BJ (cell line): ENCODE measurements at regions not wholly inside any gene's neighbourhood (a gene's known extent, or its start where the extent isn't known, plus 50 kb on each side); places are given as distances from the start of the nearest gene placed in this dataset.
"Not testable (repeated sequence)": the region's sequence is repeated elsewhere in the genome, so short reads cannot be mapped to it uniquely, and the experiment has no call there.

ENCODE experiments used
- CTCF ChIA-PET: fragments of 350-600 bp; formaldehyde crosslinking; extraction: SDS; loops from one replicate; lab custom pipeline; 2021; ENCODE audit warnings: antibody characterized with exemption, inconsistent platforms; lab: Yijun Ruan, JAX
- POLR2A ChIA-PET: fragments of 300-600 bp; sonication (Branson Sonifier 250); formaldehyde crosslinking; extraction: SDS; loops from one replicate; lab custom pipeline; 2021; ENCODE audit warnings: antibody characterized with exemption; lab: Charles Lee
- DNase-seq: peaks from one replicate; pipeline ENCODE4 v3.0.0-alpha.2; 2011; ENCODE audit warnings: low read depth
- H3K27me3 ChIP-seq: 2 replicates; pipeline ENCODE4 v1.6.0; 2011; ENCODE audit warnings: low read length; ENCODE audit not compliant: control insufficient read depth, insufficient read depth
- H3K36me3 ChIP-seq: 2 replicates; pipeline ENCODE4 v1.5.1; 2011; ENCODE audit warnings: low read length; ENCODE audit not compliant: control insufficient read depth, insufficient read depth
- H3K4me3 ChIP-seq: 2 replicates; pipeline ENCODE4 v1.5.1; 2011; ENCODE audit warnings: low read depth, mild to moderate bottlenecking, control low read depth, low read length
- TF ChIP-seq, protein P1 (sequence below): IDR thresholded peaks from 2 replicates; pipeline ENCODE4 v1.5.1; 2011; ENCODE audit warnings: low read depth, mild to moderate bottlenecking, control low read depth, inconsistent platforms, low read length, moderate library complexity; ENCODE audit not compliant: insufficient read depth

DNA sequence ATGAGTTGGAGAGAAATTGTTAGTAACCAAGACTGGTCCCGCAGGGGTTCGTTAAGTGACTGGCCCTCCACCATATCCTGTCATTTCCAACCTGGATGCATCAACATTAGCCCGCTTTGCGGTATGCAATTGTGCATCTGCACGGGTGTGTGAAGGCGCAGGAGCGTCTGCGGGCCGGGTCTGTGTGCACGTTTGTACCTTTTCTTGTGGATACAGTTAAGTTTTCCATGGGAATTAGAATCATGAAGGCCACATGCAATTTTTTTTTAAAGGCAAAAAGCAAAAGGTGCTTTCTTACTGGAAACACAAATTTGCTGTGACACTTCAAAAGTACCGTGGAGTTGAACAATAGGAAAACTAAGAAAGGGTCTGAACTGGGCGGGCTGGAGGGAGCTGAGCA is 355.4 kb upstream of the ZFHX3 start:
- no peaks in the 10 kb centered on the region for H3K36me3 ChIP-seq
- TF ChIP-seq, protein P1, sequence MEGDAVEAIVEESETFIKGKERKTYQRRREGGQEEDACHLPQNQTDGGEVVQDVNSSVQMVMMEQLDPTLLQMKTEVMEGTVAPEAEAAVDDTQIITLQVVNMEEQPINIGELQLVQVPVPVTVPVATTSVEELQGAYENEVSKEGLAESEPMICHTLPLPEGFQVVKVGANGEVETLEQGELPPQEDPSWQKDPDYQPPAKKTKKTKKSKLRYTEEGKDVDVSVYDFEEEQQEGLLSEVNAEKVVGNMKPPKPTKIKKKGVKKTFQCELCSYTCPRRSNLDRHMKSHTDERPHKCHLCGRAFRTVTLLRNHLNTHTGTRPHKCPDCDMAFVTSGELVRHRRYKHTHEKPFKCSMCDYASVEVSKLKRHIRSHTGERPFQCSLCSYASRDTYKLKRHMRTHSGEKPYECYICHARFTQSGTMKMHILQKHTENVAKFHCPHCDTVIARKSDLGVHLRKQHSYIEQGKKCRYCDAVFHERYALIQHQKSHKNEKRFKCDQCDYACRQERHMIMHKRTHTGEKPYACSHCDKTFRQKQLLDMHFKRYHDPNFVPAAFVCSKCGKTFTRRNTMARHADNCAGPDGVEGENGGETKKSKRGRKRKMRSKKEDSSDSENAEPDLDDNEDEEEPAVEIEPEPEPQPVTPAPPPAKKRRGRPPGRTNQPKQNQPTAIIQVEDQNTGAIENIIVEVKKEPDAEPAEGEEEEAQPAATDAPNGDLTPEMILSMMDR: no peak
- CTCF ChIA-PET: no interaction called here
- POLR2A ChIA-PET: no interaction called here
- no peak for DNase-seq
- H3K27me3 ChIP-seq: no peaks in the 10 kb centered on the region
- no peak overlapping the region for H3K4me3 ChIP-seq

DNA sequence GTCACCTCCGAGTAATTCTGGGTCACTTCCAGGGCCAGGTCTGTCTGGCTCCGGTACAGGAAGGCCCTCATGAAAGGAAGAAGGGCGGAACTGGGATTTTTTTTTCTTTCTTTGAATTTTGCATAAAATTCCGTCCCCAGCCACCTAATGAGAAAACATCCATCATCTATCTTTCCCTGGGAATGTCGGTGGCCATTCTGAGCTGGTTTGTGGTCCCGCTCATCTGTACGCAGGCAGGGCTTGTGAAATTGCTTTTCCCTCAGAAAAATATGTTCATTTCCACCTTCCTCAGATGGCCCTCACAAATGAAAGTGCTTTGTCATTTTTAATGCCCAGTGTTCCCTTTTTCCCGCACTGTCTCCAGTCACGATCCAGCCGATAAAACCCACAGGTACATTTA is 353.0 kb upstream of the ZFHX3 start:
- TF ChIP-seq, protein P1: no peak
- Histone ChIP-seq H3K36me3 (no peaks in the 10 kb centered on the region), H3K4me3 (no peak overlapping the region), H3K27me3 (no peaks in the 10 kb centered on the region)
- no peak for DNase-seq
- CTCF ChIA-PET: no interaction called here
- POLR2A ChIA-PET: no interaction called here

DNA sequence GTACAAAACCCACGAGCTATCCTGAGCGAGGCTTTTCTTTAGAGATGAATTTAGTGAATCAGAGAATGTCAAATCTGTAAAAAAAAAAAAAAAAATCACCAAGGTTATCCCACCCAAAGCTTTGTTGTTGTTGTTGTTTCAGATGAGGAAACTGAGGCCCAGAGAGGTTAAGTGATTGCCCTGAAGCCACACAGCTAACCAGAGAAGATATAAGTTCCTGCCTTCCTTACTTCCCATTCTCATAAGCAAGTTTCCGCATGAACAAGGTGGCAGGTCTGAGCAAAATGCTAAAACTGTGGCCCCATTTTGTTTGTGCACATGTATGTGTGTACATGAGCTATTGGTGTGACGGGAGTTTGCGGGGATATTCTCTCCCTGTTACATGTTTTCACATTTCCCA is 352.1 kb upstream of the ZFHX3 start:
- no peaks in the 10 kb centered on the region for H3K36me3 ChIP-seq
- ChIA-PET POLR2A (no interaction called here), CTCF (no interaction called here)
- TF ChIP-seq, protein P1: no peak
- no peak overlapping the region for H3K4me3 ChIP-seq
- H3K27me3 ChIP-seq: no peaks in the 10 kb centered on the region
- DNase-seq: no peak

DNA sequence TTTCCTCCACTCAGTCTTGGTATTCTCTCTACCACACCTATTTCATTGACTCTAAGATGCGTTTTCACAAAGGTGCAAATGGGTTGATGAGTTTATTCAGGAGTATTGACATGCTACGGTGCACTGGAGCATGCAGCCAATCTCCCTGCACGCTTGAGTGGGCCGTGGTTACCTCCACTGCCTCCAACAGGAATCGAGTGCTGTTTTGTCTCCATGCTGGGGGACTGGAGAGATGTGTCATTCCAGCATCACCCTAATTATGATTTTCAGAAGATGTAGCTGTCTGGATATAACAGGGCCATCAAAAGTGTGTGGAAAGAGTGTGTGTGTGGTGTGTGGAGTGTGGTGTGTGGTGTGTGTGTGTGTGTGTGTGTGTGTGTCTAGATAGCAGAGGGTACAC is 351.6 kb upstream of the ZFHX3 start:
- Histone ChIP-seq H3K27me3 (no peaks in the 10 kb centered on the region), H3K36me3 (no peaks in the 10 kb centered on the region), H3K4me3 (no peak overlapping the region)
- TF ChIP-seq, protein P1: no peak
- ChIA-PET POLR2A (no interaction called here), CTCF (no interaction called here)
- DNase-seq: no peak

DNA sequence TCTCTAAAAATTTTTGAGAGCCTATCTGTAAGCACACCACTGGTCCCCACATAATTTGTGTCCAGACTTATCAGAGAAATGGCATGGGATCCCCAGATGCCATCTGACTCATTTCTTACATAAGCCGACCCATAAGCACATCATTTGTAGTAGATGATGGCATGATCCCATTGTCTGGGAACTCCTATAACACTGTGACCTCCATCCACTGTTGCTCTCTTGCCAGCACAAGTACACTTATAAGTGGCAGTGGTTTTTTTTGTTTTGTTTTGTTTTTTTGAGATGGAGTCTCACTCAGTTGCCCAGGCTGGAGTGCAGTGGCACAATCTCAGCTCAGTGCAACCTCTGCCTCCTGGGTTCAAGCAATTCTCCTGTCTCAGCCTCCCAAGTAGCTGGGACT is 350.7 kb upstream of the ZFHX3 start:
- POLR2A ChIA-PET, H3K36me3 ChIP-seq, H3K27me3 ChIP-seq, DNase-seq, CTCF ChIA-PET, H3K4me3 ChIP-seq: not testable (repeated sequence)

DNA sequence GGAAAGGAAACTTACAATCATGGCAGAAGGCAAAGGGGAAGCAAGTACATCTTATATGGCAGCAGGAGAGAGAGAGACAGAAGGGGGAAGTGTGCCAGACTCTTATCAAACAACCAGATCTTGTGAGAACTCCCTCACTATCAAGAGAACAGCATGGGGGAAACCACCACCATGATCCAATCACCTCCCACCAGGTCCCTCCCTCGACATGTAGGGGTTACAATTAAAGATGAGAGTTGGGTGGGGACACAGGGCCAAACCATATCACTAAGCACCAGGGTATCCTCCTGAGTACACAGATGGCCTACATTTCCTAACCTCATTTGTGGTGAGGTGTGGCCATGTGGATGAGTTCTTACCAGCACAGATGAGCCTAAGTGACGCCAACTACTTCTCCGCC is 348.6 kb upstream of the ZFHX3 start:
- no peak overlapping the region for H3K4me3 ChIP-seq
- H3K27me3 ChIP-seq: no peaks in the 10 kb centered on the region
- TF ChIP-seq, protein P1: no peak
- ChIA-PET CTCF (no interaction called here), POLR2A (no interaction called here)
- no peak for DNase-seq
- H3K36me3 ChIP-seq: no peaks in the 10 kb centered on the region
